ENCODE measurements at regions not wholly inside any gene's neighbourhood (a gene's known extent, or its start where the extent isn't known, plus 50 kb on each side); places are given as distances from the start of the nearest gene placed in this dataset.

GRCh38 chr3:67906261-67906660, 251.8 kb upstream of the SUCLG2 start:
- TF ChIP-seq CTCF (conservative IDR thresholded peaks at IDR 0.05; ENCODE audit: low read depth, low read length) (no peak), EZH2 (IDR thresholded peaks at IDR 0.05; ENCODE audit: borderline replicate concordance, low read depth, low read length, poor library complexity, severe bottlenecking) (no peak)
